22Rv1 (cell line): ENCODE measurements at regions not wholly inside any gene's neighbourhood (a gene's known extent, or its start where the extent isn't known, plus 50 kb on each side); places are given as distances from the start of the nearest gene placed in this dataset.

Source experiments
- H3K27ac ChIP-seq: fragments of 450-650 bp; 2 replicates; pipeline ENCODE4 v1.5.1; 2017
- CTCF ChIP-seq: fragments of 450-650 bp; IDR thresholded peaks from 2 replicates; pipeline ENCODE4 v1.5.1; 2017; ENCODE audit warnings: mild to moderate bottlenecking
- ZFX ChIP-seq: fragments of 450-650 bp; IDR thresholded peaks from 2 replicates; pipeline ENCODE4 v1.6.1; 2017; ENCODE audit warnings: antibody characterized with exemption, borderline replicate concordance

- TF ChIP-seq ZFX (no peak), CTCF (no peak)
These were observed 86.3 kb downstream of the HS3ST1 start for GRCh38 chr4:11342401-11342800.

GRCh38 chr4:11341337-11342043 lies 87.2 kb downstream of the HS3ST1 start:
- no peak overlapping the region for H3K27ac ChIP-seq
- TF ChIP-seq CTCF = no peak
- no peak for TF ChIP-seq ZFX

More at GRCh38 chr4:11342401-11342800, 86.3 kb downstream of the HS3ST1 start:
- no peak overlapping the region for H3K27ac ChIP-seq

GRCh38 chr4:11338956-11339782 lies 89.5 kb downstream of the HS3ST1 start:
- TF ChIP-seq CTCF = no peak
- TF ChIP-seq ZFX = no peak
- no peak overlapping the region for H3K27ac ChIP-seq

- no peak for TF ChIP-seq ZFX
- TF ChIP-seq CTCF = no peak
- H3K27ac ChIP-seq = no peak overlapping the region
These were observed 91.4 kb downstream of the HS3ST1 start for GRCh38 chr4:11337287-11337686.

GRCh38 chr4:11336435-11336834 lies 92.3 kb downstream of the HS3ST1 start:
- TF ChIP-seq CTCF = no peak
- no peak for TF ChIP-seq ZFX
- H3K27ac ChIP-seq = no peak overlapping the region

GRCh38 chr4:11334887-11335286 lies 93.8 kb downstream of the HS3ST1 start:
- no peak overlapping the region for H3K27ac ChIP-seq
- TF ChIP-seq CTCF (no peak), ZFX (no peak)

GRCh38 chr4:11328401-11328800 lies 100.3 kb downstream of the HS3ST1 start:
- H3K27ac ChIP-seq = no peak overlapping the region
- TF ChIP-seq ZFX (no peak), CTCF (no peak)
